CD14-positive monocyte (primary cell): ENCODE measurements at regions not wholly inside any gene's neighbourhood (a gene's known extent, or its start where the extent isn't known, plus 50 kb on each side); places are given as distances from the start of the nearest gene placed in this dataset.

Source experiments
- DNase-seq, 3 donors: peaks; one replicate each; pipeline ENCODE4 v3.0.0-alpha.2; 2011 to 2022
- H2AFZ ChIP-seq: 2 replicates; pipeline ENCODE4 v1.6.0; 2012; ENCODE audit warnings: mild to moderate bottlenecking, low read depth, low read length, inconsistent platforms; ENCODE audit not compliant: insufficient read depth, poor library complexity, severe bottlenecking
- H3K27ac ChIP-seq, 2 donors: 1 replicate in 1 of 2; 2 replicates in 1 of 2; pipeline ENCODE4 v1.5.1; 2012 to 2013; ENCODE audit warnings: low read length in 2 of 2, control low read depth in 1 of 2, inconsistent platforms in 1 of 2, low read depth in 1 of 2, mild to moderate bottlenecking in 1 of 2
- H3K27me3 ChIP-seq, 2 donors: one replicate each; pipeline versions ENCODE4 v1.6.0 to v1.6.1; 2011 to 2013; ENCODE audit warnings: low read length in 2 of 2; ENCODE audit not compliant: control insufficient read depth in 2 of 2, insufficient read depth in 2 of 2
- H3K36me3 ChIP-seq, 2 donors: replicated peaks in 1 of 2; 1 replicate in 1 of 2; 2 replicates in 1 of 2; pipeline versions ENCODE4 v1.5.1 to v1.6.1; 2012 to 2013; ENCODE audit warnings: low read length in 2 of 2, control low read depth in 1 of 2, inconsistent platforms in 1 of 2, mild to moderate bottlenecking in 1 of 2; ENCODE audit not compliant: insufficient read depth in 2 of 2, control insufficient read depth in 1 of 2
- H3K4me1 ChIP-seq, 2 donors: 1 replicate in 1 of 2; 2 replicates in 1 of 2; pipeline versions ENCODE4 v1.5.1 to v1.6.1; 2012 to 2013; ENCODE audit warnings: low read length in 2 of 2, control low read depth in 1 of 2, inconsistent platforms in 1 of 2, mild to moderate bottlenecking in 1 of 2, moderate library complexity in 1 of 2; ENCODE audit not compliant: insufficient read depth in 2 of 2, control insufficient read depth in 1 of 2
- H3K4me2 ChIP-seq: replicated peaks from 2 replicates; pipeline ENCODE3; 2012; ENCODE audit warnings: low read length, moderate library complexity, mild to moderate bottlenecking; ENCODE audit not compliant: poor library complexity, severe bottlenecking; ENCODE audit errors: extremely low read depth
- H3K4me3 ChIP-seq, 3 experiments: fragments of 200-600 bp in 1 of 3; sonication (generic) in 1 of 3; replicated peaks in 1 of 3; 1 replicate in 2 of 3; 2 replicates in 1 of 3; pipeline ENCODE4 v1.5.1; 2011 to 2013; ENCODE audit warnings: low read length in 3 of 3, mild to moderate bottlenecking in 3 of 3, control low read depth in 2 of 3, low read depth in 2 of 3, inconsistent platforms in 1 of 3, moderate library complexity in 1 of 3
- H3K79me2 ChIP-seq: 2 replicates; pipeline ENCODE4 v1.6.0; 2012; ENCODE audit warnings: mild to moderate bottlenecking, control low read depth, inconsistent platforms, low read length, moderate library complexity; ENCODE audit not compliant: insufficient read depth
- H3K9ac ChIP-seq: 2 replicates; pipeline ENCODE4 v1.6.0; 2017; ENCODE audit warnings: low read length, mild to moderate bottlenecking; ENCODE audit not compliant: insufficient read depth, poor library complexity, severe bottlenecking
- H3K9me3 ChIP-seq, 2 donors: replicated peaks in 1 of 2; 1 replicate in 1 of 2; 2 replicates in 1 of 2; pipeline versions ENCODE4 v1.5.1 to v1.6.1; 2012 to 2013; ENCODE audit warnings: low read length in 2 of 2, control low read depth in 1 of 2; ENCODE audit not compliant: control insufficient read depth in 1 of 2, insufficient read depth in 1 of 2
- H4K20me1 ChIP-seq: 2 replicates; pipeline ENCODE4 v1.6.0; 2012; ENCODE audit warnings: mild to moderate bottlenecking, low read length, control low read depth, moderate library complexity; ENCODE audit not compliant: insufficient read depth
- H3K27ac Mint-ChIP-seq, 7 donors: one replicate each; pipeline ENCODE4 v1.8.0; 2020; ENCODE audit warnings: mild to moderate bottlenecking in 7 of 7, mixed read lengths in 7 of 7, moderate library complexity in 6 of 7, inconsistent platforms in 2 of 7
- H3K27me3 Mint-ChIP-seq, 3 donors: one replicate each; pipeline ENCODE4 v1.8.0; 2021 to 2022; ENCODE audit warnings: low read depth in 3 of 3, mild to moderate bottlenecking in 3 of 3, mixed read lengths in 3 of 3, moderate library complexity in 3 of 3, inconsistent platforms in 1 of 3
- H3K36me3 Mint-ChIP-seq, 2 donors: one replicate each; pipeline ENCODE4 v1.8.0; 2020; ENCODE audit warnings: mixed read lengths in 2 of 2, inconsistent platforms in 1 of 2, mild to moderate bottlenecking in 1 of 2
- H3K4me1 Mint-ChIP-seq: one replicate; pipeline ENCODE4 v1.8.0; 2020; ENCODE audit warnings: mild to moderate bottlenecking, mixed read lengths
- H3K4me3 Mint-ChIP-seq, 2 donors: one replicate each; pipeline ENCODE4 v1.8.0; 2020; ENCODE audit warnings: mild to moderate bottlenecking in 2 of 2, mixed read lengths in 2 of 2, moderate library complexity in 1 of 2
- H3K9me3 Mint-ChIP-seq, 7 donors: one replicate each; pipeline ENCODE4 v1.8.0; 2020 to 2022; ENCODE audit warnings: mixed read lengths in 7 of 7, mild to moderate bottlenecking in 6 of 7, moderate library complexity in 6 of 7, inconsistent platforms in 2 of 7
- CTCF ChIP-seq: fragments of 200-600 bp; IDR thresholded peaks from one replicate; pipeline ENCODE4 v1.8.0; 2022; ENCODE audit warnings: antibody characterized with exemption, mild to moderate bottlenecking
- WGBS: methylation state at CpG from one replicate; pipeline ENCODE4 v1.1.5; 2013; ENCODE audit warnings: missing lambda C conversion rate; ENCODE audit not compliant: insufficient coverage; 5-methylcytosine and 5-hydroxymethylcytosine counted together
- intact Hi-C, 2 donors: fragments of 100-400 bp; cut with micrococcal nuclease; formaldehyde crosslinking; loops; one replicate each; pipeline versions ENCODE4 v1.15.0 to v1.15.1; 2023

GRCh38 chr2:18198677-18199076, 320.2 kb downstream of the KCNS3 start:
- no peaks in the 10 kb centered on the region for H3K27me3 ChIP-seq
- Mint-ChIP-seq H3K27ac (no peak overlapping the region), H3K9me3 (peaks cover 0 to 7% (median 0%) of the 10 kb centered on the region in 7 donors), H3K4me3 (no peak overlapping the region), H3K27me3 (no peaks in the 10 kb centered on the region), H3K4me1 (no peaks in the 10 kb centered on the region), H3K36me3 (no peaks in the 10 kb centered on the region)
- intact Hi-C loops, result no loop called here
- no peaks in the 10 kb centered on the region for H3K79me2 ChIP-seq
- no peaks in the 10 kb centered on the region for H3K36me3 ChIP-seq
- DNase-seq, result no peak
- H3K9me3 ChIP-seq, result peaks cover 0 to 2% of the 10 kb centered on the region in 2 donors
- no peak overlapping the region for H2AFZ ChIP-seq
- WGBS, result no CpG with 5 or more reads among the region's 2 CpGs
- H3K9ac ChIP-seq, result no peak overlapping the region
- no peaks in the 10 kb centered on the region for H4K20me1 ChIP-seq
- no peak overlapping the region for H3K4me2 ChIP-seq
- no peak overlapping the region for H3K4me3 ChIP-seq
- no peaks in the 10 kb centered on the region for H3K4me1 ChIP-seq
- no peak for TF ChIP-seq CTCF
- H3K27ac ChIP-seq, result no peak overlapping the region

GRCh38 chr2:18194161-18194560, 315.7 kb downstream of the KCNS3 start:
- no peak overlapping the region for H3K4me3 ChIP-seq
- DNase-seq, result no peak
- TF ChIP-seq CTCF, result no peak
- no peaks in the 10 kb centered on the region for H4K20me1 ChIP-seq
- Mint-ChIP-seq H3K27me3 (no peaks in the 10 kb centered on the region), H3K4me1 (no peaks in the 10 kb centered on the region), H3K27ac (no peak overlapping the region), H3K36me3 (no peaks in the 10 kb centered on the region), H3K4me3 (no peak overlapping the region), H3K9me3 (peaks cover 0 to 2% (median 0%) of the 10 kb centered on the region in 7 donors)
- H3K79me2 ChIP-seq, result no peaks in the 10 kb centered on the region
- no peaks in the 10 kb centered on the region for H3K4me1 ChIP-seq
- intact Hi-C loops, result no loop called here
- 100% methylated on average over 1 of the region's 1 CpG for WGBS
- H3K9me3 ChIP-seq, result no peaks in the 10 kb centered on the region
- H3K27ac ChIP-seq, result no peak overlapping the region
- no peak overlapping the region for H2AFZ ChIP-seq
- no peak overlapping the region for H3K4me2 ChIP-seq
- H3K36me3 ChIP-seq, result no peaks in the 10 kb centered on the region
- no peak overlapping the region for H3K9ac ChIP-seq
- H3K27me3 ChIP-seq, result no peaks in the 10 kb centered on the region
